Right lobe of liver (tissue), 4 donors: ENCODE measurements at regions not wholly inside any gene's neighbourhood (a gene's known extent, or its start where the extent isn't known, plus 50 kb on each side); places are given as distances from the start of the nearest gene placed in this dataset.
"Not testable (repeated sequence)": the region's sequence is repeated elsewhere in the genome, so short reads cannot be mapped to it uniquely, and the experiment has no call there.

Experiments
- CTCF ChIP-seq, 4 donors: fragments of 200-600 bp in 3 of 4; fragments of 450-650 bp in 1 of 4; IDR thresholded peaks; one replicate each; pipeline versions ENCODE4 v1.5.1 to v1.8.0; 2016 to 2022; ENCODE audit warnings: antibody characterized with exemption in 4 of 4, mild to moderate bottlenecking in 2 of 4
- POLR2A ChIP-seq: fragments of 450-650 bp; IDR thresholded peaks from one replicate; pipeline ENCODE4 v1.6.1; 2017; ENCODE audit warnings: antibody characterized with exemption, mild to moderate bottlenecking
- donor health status: DM: no; HTN: no; CAD: no.
- donor health status: DM: no; HTN: no; CAD: no.
- donor health status: DM: no; HTN: yes; CAD: no.

DNA sequence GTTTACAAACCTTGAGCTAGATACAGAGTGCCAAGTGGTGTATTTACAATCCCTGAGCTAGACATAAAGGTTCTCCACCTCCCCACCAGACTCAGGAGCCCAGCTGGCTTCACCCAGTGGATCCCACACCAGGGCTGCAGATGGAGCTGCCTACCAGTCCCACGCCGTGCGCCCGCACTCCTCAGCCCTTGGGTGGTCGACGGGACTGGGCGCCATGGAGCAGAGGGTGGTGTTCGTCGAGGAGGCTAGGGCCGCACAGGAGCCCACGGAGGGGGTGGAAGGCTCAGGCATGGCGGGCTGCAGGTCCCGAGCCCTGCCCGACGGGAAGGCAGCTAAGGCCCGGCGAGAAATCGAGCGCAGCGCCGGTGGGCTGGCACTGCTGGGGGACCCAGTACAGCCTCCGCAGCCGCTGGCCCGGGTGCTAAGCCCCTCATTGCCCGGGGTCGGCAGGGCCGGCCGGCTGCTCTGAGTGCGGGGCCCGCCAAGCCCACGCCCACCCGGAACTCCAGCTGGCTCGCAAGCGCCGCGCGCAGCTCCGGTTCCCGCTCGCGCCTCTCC, 421.1 kb upstream of the BCHE start:
- TF ChIP-seq CTCF (IDR thresholded peaks at IDR 0.05); POLR2A: not testable (repeated sequence)
